ENCODE measurements at regions not wholly inside any gene's neighbourhood (a gene's known extent, or its start where the extent isn't known, plus 50 kb on each side); places are given as distances from the start of the nearest gene placed in this dataset.

- DNase-seq (ENCODE audit: low read depth in 3 of 3, low spot score in 1 of 3): no peak
Observed at GRCh38 chr7:34269084-34269483, 363.7 kb downstream of the BMPER start.

- no peak for DNase-seq (ENCODE audit: low read depth in 3 of 3, low spot score in 1 of 3)
Observed at GRCh38 chr7:34275624-34276023, 370.3 kb downstream of the BMPER start.

GRCh38 chr7:34277016-34277802 lies 371.9 kb downstream of the BMPER start:
- DNase-seq (ENCODE audit: low read depth in 3 of 3, low spot score in 1 of 3): no peak

- DNase-seq (ENCODE audit: low read depth in 3 of 3, low spot score in 1 of 3): no peak
Observed at GRCh38 chr7:34277803-34278199, 372.5 kb downstream of the BMPER start.

GRCh38 chr7:34281260-34281659 lies 375.9 kb downstream of the BMPER start:
- DNase-seq (ENCODE audit: low read depth in 3 of 3, low spot score in 1 of 3): no peak

- no peak for DNase-seq (ENCODE audit: low read depth in 3 of 3, low spot score in 1 of 3)
Observed at GRCh38 chr7:34282271-34282670, 375.7 kb upstream of the NPSR1 start.

- no peak for DNase-seq (ENCODE audit: low read depth in 3 of 3, low spot score in 1 of 3)
Observed at GRCh38 chr7:34296663-34297062, 361.4 kb upstream of the NPSR1 start.

GRCh38 chr7:34298492-34299013 lies 359.5 kb upstream of the NPSR1 start:
- no peak for DNase-seq (ENCODE audit: low read depth in 3 of 3, low spot score in 1 of 3)

- DNase-seq (ENCODE audit: low read depth in 3 of 3, low spot score in 1 of 3): no peak
Observed at GRCh38 chr7:34299066-34299465, 359.0 kb upstream of the NPSR1 start.

GRCh38 chr7:34307540-34307939 lies 350.5 kb upstream of the NPSR1 start:
- DNase-seq (ENCODE audit: low read depth in 3 of 3, low spot score in 1 of 3): no peak

GRCh38 chr7:34308595-34308994 lies 349.4 kb upstream of the NPSR1 start:
- no peak for DNase-seq (ENCODE audit: low read depth in 3 of 3, low spot score in 1 of 3)

GRCh38 chr7:34309116-34309515 lies 348.9 kb upstream of the NPSR1 start:
- DNase-seq (ENCODE audit: low read depth in 3 of 3, low spot score in 1 of 3): no peak

- DNase-seq (ENCODE audit: low read depth in 3 of 3, low spot score in 1 of 3): no peak
Observed at GRCh38 chr7:34309584-34309983, 348.4 kb upstream of the NPSR1 start.

- no peak for DNase-seq (ENCODE audit: low read depth in 3 of 3, low spot score in 1 of 3)
Observed at GRCh38 chr7:34311591-34311990, 346.4 kb upstream of the NPSR1 start.

GRCh38 chr7:34312624-34313023 lies 345.4 kb upstream of the NPSR1 start:
- DNase-seq (ENCODE audit: low read depth in 3 of 3, low spot score in 1 of 3): no peak

- DNase-seq (ENCODE audit: low read depth in 3 of 3, low spot score in 1 of 3): no peak
Observed at GRCh38 chr7:34313289-34313688, 344.7 kb upstream of the NPSR1 start.

GRCh38 chr7:34315032-34315431 lies 343.0 kb upstream of the NPSR1 start:
- no peak for DNase-seq (ENCODE audit: low read depth in 3 of 3, low spot score in 1 of 3)

GRCh38 chr7:34317039-34317438 lies 341.0 kb upstream of the NPSR1 start:
- no peak for DNase-seq (ENCODE audit: low read depth in 3 of 3, low spot score in 1 of 3)

- DNase-seq (ENCODE audit: low read depth in 3 of 3, low spot score in 1 of 3): no peak
Observed at GRCh38 chr7:34320412-34320811, 337.6 kb upstream of the NPSR1 start.

GRCh38 chr7:34320926-34321661 lies 336.9 kb upstream of the NPSR1 start:
- DNase-seq (ENCODE audit: low read depth in 3 of 3, low spot score in 1 of 3): peak in 1 of 3 donors; percentile 3

- no peak for DNase-seq (ENCODE audit: low read depth in 3 of 3, low spot score in 1 of 3)
Observed at GRCh38 chr7:34322841-34323240, 335.2 kb upstream of the NPSR1 start.

GRCh38 chr7:34327681-34328080 lies 330.3 kb upstream of the NPSR1 start:
- DNase-seq (ENCODE audit: low read depth in 3 of 3, low spot score in 1 of 3): no peak

All from stimulated activated CD4-positive, alpha-beta T cell treated with anti-CD3 and anti-CD28 coated beads, TNF-alpha, amount 100 ng/mL, for 1 hour (primary cell).